ENCODE measurements at regions not wholly inside any gene's neighbourhood (a gene's known extent, or its start where the extent isn't known, plus 50 kb on each side); places are given as distances from the start of the nearest gene placed in this dataset.
"Not testable (repeated sequence)": the region's sequence is repeated elsewhere in the genome, so short reads cannot be mapped to it uniquely, and the experiment has no call there.

GRCh38 chr17:63171428-63172393 is 205.7 kb downstream of the TANC2 start:
- DNase-seq: no peak

DNA sequence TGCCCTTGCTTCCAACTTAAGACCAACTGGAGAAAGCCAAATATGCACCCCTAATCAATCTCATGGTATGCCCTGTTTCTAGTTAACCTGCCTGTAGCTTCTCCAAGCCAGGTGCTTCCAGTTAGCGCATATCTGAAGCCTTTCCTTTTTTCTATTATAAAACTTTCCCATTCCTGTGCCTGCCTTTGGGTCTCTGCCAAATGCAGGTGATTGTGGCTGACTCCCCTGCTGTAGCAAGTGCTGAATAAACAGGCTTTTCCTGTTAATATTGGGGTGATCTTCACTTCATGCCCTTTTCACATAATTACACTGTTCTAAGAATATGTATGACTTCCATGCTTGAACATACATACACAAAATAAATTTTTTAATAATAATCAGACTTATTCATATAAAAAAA is 207.4 kb downstream of the TANC2 start:
- DNase-seq: no peak

- DNase-seq: no peak
These were observed 207.9 kb downstream of the TANC2 start for GRCh38 chr17:63173903-63174302.

DNA sequence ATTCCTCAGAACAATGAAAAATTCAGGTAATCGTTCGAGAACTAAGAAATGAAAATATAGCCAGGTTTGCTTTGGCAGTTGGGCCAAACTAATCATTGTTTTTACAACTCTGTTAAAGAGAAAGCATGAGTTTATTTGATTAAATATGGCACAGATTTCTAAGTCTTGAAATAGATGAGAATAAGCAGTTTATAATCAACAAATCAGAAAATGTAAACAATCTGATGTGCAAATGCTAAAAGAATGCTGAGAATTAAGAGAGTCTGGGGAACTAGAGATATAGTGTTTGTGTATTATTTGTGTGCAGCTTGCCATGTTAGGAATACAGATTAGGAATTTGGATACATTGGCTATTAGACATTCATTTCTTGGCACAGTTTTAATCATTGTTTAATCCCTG is 212.5 kb downstream of the TANC2 start:
- no peak for DNase-seq

DNA sequence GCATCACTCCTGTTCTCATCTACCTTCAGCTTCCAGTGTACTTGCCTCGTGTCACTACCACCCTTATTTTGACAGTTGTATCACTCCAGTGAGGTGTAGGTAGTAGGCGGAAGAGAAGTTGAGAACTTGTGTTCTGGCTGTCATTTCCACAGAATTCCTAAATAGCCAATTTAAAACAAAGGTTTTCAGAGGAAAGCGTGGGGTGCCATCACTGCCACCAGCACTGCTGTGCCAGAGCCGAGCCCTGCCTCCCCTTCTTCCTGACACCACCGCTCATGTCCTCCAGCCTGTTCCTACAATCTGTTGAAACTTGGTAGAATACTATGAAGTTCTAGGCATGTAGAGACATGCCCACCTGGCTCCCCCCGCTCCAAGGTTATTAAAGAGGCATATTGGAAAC is 215.8 kb downstream of the TANC2 start:
- DNase-seq: peak in 18 of 58 donors; percentile 1 to 52 (median 25)

- no peak for DNase-seq
These were observed 219.4 kb downstream of the TANC2 start for GRCh38 chr17:63185420-63185819.

- no peak for DNase-seq
These were observed 223.0 kb downstream of the TANC2 start for GRCh38 chr17:63189082-63189481.

DNA sequence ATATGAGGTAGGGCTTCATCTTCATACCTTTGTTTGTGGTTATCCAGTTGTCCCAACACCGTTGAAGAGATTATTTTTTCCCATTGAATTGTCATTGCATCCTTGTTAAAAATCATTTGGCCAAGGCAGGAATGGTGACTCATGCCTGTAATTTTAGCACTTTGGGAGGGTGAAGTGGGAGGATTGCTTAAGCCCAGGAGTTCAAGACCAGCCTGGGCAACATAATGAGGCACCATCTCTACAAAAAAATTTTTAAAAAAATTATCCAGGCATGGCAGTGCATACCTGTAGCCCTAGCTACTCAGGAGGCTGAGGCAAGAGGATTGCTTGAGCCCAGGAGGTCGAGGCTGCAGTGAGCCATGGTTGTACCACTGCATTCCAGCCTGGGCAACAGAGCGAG is 223.9 kb downstream of the TANC2 start:
- no peak for DNase-seq

DNA sequence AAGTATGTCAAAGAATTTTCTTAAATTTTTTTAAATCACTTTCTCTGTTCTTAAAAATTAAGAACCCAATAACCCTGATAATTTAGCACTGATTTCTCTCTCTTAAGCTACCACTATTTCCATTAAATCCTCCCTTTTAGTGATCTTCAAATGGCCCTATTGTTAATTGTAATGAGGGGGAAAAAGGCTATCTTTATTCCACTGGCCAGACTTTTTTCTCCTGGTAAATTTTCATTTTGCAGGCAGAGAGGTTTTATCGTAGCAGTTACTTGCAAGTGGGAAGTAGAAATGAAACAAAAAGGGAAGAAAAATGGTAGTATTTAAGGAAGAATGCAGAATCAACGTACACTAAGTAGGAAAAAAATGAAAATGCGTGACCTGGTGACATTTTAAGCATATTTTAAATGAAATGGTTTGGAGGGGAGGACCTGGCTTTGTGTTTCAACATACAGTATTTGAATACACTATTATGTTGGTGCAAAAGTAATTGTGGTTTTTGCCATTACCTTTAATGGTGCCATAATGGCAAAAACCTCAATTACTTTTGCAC is 224.9 kb downstream of the TANC2 start:
- peak in 1 of 58 donors; percentile 77 for DNase-seq

GRCh38 chr17:63191610-63192009 is 225.6 kb downstream of the TANC2 start:
- peak in 3 of 58 donors; percentile 6 to 21 (median 8) for DNase-seq

DNA sequence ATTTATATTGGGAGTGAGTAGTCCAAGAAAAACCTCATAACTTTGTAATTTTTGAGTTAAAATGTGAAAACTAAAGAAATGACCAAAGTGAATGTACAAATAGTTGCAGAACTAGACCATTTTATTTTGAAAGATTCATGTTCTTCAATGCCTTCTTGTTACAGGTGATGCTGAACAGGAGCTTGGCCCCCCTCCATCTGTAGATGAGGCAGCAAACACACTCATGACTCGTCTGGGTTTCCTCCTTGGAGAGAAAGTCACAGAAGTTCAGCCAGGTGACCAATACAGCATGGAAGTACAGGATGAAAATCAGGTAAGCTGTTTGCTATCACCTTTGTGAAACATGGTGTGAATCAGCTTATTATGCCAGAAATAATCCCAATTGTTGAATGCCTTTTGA is 227.8 kb downstream of the TANC2 start:
- DNase-seq: no peak

- DNase-seq: no peak
These were observed 230.8 kb downstream of the TANC2 start for GRCh38 chr17:63196772-63197335.

DNA sequence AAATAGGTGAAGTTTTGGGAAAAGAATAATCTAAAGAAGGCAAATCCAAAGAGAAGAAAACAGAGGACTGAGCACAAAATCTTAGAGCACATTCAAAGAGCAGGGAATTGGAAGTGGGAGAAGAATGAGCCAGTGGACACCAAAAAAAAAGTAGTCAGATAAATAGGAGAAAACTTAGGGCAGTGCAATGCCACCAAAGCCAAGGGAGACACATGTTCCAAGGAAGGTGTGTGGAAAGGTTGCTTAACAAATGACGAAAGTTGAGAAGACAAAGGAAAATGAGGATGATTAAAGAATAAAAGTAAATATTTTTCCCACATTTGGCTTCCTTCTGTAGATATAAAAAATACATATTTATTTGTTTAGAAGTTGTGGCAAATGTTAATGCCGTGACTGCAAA is 237.6 kb downstream of the TANC2 start:
- DNase-seq: no peak

DNA sequence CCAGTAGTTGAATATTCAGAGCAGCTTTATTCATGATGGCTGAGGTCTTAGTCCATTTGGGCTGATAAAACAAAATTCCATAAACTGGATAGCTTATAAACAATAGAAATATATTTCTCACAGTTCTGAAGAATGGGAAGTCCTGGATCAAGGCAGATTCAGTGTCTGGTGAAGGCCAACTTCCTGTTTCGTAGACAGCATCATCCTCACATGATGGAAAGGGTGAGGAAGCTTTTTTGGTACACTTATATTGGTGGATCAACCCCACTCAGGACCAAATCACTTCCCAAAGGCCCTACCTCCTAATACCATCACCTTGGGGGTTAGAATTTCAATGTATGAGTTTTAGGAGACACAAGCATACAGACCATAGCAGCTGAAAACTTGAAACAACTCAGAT is 224.2 kb downstream of the CYB561 start:
- no peak for DNase-seq

DNA sequence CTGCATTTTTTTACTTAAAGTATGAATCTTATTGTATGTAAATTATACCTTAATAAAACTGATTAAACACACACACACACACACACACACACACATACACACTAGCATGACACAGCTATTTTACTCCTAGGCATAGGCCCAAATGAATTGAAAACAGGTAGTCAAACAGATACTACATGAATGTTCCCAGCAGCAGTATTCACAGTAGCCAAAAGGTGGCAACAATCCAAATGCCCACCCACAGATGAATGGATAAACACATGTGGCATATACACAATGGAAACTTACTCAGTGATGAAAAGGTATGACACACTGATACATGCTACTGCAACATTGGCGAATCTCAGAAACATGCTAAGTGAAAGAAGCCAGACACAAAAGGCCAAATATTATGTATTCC is 223.5 kb downstream of the CYB561 start:
- DNase-seq: no peak

DNA sequence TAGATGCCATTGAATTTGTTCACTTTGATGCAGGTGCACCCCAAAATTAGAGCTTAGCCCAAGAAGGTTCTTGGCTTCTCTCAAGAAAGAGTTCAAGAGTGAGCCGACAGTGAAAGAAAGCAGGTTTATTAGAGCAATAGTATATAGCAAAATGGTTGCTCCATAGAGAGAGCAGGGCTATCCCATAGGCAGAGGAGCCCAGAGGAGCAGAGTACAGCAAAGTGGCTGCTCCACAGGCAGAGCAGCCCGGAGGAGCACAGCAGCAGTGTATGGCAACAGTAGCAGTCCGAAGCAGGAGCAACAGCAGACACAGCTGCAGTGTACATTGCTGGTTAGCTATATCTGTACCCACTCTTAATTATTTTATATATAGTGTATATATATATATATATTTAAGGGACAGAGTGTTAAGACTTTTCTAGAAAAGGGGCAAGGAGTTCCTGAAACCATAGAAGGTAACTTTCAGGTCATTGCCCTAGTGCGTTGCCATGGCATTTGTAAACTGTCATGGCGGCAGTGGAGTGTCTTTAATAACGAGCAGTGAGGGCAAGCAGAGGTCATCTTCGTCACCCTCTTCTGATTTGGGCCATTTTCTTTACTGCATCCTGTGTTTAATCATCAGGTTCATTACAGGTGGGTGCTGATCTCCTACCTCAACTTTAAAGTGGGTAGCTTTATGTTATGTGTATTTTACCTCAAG is 222.7 kb downstream of the CYB561 start:
- DNase-seq: no peak

DNA sequence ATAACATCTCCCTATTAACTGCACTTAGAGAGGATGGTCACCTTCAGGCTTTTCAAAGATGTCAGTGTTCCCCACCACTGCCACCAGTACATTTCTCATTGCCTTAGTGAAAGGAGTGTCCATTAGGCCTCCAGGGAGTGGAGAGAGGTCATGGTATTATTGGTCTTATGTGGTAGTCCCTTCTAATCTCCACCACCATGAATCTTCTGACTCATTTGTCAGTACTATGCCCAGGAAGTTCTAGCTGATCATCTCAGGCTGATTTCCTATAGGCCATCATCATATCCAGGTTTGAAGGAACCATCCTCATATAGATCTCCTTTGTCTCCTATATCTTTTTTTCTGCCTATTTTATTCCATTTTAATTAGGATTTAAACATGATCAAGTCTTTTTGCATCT is 221.5 kb downstream of the CYB561 start:
- no peak for DNase-seq

DNA sequence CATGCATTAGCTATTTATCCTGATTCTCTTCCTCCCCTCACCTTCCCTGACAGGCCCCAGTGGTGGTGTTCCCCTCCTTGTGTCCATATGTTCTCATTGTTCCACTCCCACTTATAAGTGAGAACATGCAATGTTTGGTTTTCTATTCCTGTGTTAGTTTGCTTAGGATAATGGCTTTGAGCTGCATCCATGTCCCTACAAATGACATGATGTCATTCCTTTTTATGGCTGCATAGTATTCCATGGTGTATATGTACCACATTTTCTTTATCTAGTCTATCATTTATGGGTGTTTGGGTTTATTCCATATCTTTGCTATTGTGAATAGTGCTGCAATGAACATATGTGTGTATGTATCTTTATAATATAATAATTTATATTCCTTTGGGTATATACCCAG is 219.4 kb downstream of the CYB561 start:
- not testable (repeated sequence) for DNase-seq

- DNase-seq: not testable (repeated sequence)
These were observed 215.0 kb downstream of the CYB561 start for GRCh38 chr17:63231015-63231620.

- DNase-seq: no peak
These were observed 213.4 kb downstream of the CYB561 start for GRCh38 chr17:63232565-63233310.

- peak in 1 of 58 donors; percentile 1 for DNase-seq
These were observed 206.0 kb downstream of the CYB561 start for GRCh38 chr17:63240106-63240505.

All from anterior cingulate cortex (tissue), 58 donors.